ENCODE measurements at regions not wholly inside any gene's neighbourhood (a gene's known extent, or its start where the extent isn't known, plus 50 kb on each side); places are given as distances from the start of the nearest gene placed in this dataset.
"Not testable (repeated sequence)": the region's sequence is repeated elsewhere in the genome, so short reads cannot be mapped to it uniquely, and the experiment has no call there.

GRCh38 chr7:17415955-17416354, 117.5 kb downstream of the AHR start:
- TF ChIP-seq CTCF (IDR thresholded peaks at IDR 0.05; ENCODE audit: unreplicated experiment in 3 of 3): no peak
- Mint-ChIP-seq H3K4me1 (no peaks in the 10 kb centered on the region), H3K9me3 (no peaks in the 10 kb centered on the region), H3K4me3 (no peak overlapping the region), H3K27ac (no peak overlapping the region), H3K27me3 (ENCODE audit: low read depth) (no peaks in the 10 kb centered on the region), H3K36me3 (ENCODE audit: low read depth) (no peaks in the 10 kb centered on the region)

GRCh38 chr7:17420308-17421015, 122.0 kb downstream of the AHR start:
- H3K27ac Mint-ChIP-seq; H3K36me3 Mint-ChIP-seq (ENCODE audit: low read depth); H3K4me1 Mint-ChIP-seq; H3K9me3 Mint-ChIP-seq; H3K4me3 Mint-ChIP-seq; H3K27me3 Mint-ChIP-seq (ENCODE audit: low read depth): not testable (repeated sequence)

- Mint-ChIP-seq H3K27ac (no peak overlapping the region), H3K4me1 (no peaks in the 10 kb centered on the region), H3K4me3 (no peak overlapping the region), H3K27me3 (ENCODE audit: low read depth) (no peaks in the 10 kb centered on the region), H3K9me3 (peaks cover 6% of the 10 kb centered on the region), H3K36me3 (ENCODE audit: low read depth) (no peaks in the 10 kb centered on the region)
- TF ChIP-seq CTCF (IDR thresholded peaks at IDR 0.05; ENCODE audit: unreplicated experiment in 3 of 3): no peak
Observed at GRCh38 chr7:17421941-17422340, 123.5 kb downstream of the AHR start.

GRCh38 chr7:17422966-17423365, 124.5 kb downstream of the AHR start:
- Mint-ChIP-seq H3K36me3 (ENCODE audit: low read depth) (no peaks in the 10 kb centered on the region), H3K27ac (no peak overlapping the region), H3K4me1 (no peaks in the 10 kb centered on the region), H3K27me3 (ENCODE audit: low read depth) (no peaks in the 10 kb centered on the region), H3K4me3 (no peak overlapping the region), H3K9me3 (peaks cover 9% of the 10 kb centered on the region)
- no peak for TF ChIP-seq CTCF (IDR thresholded peaks at IDR 0.05; ENCODE audit: unreplicated experiment in 3 of 3)

- Mint-ChIP-seq H3K27ac (no peak overlapping the region), H3K9me3 (peaks cover 28% of the 10 kb centered on the region), H3K36me3 (ENCODE audit: low read depth) (no peaks in the 10 kb centered on the region), H3K27me3 (ENCODE audit: low read depth) (no peaks in the 10 kb centered on the region), H3K4me1 (no peaks in the 10 kb centered on the region), H3K4me3 (no peak overlapping the region)
- no peak for TF ChIP-seq CTCF (IDR thresholded peaks at IDR 0.05; ENCODE audit: unreplicated experiment in 3 of 3)
Observed at GRCh38 chr7:17427924-17428323, 129.5 kb downstream of the AHR start.

GRCh38 chr7:17429579-17429978, 131.1 kb downstream of the AHR start:
- Mint-ChIP-seq H3K4me1 (no peaks in the 10 kb centered on the region), H3K27me3 (ENCODE audit: low read depth) (no peaks in the 10 kb centered on the region), H3K27ac (no peak overlapping the region), H3K9me3 (peaks cover 28% of the 10 kb centered on the region), H3K4me3 (no peak overlapping the region), H3K36me3 (ENCODE audit: low read depth) (no peaks in the 10 kb centered on the region)
- no peak for TF ChIP-seq CTCF (IDR thresholded peaks at IDR 0.05; ENCODE audit: unreplicated experiment in 3 of 3)

Measured in nephron (organoid).